RKO (cell line): ENCODE measurements at regions not wholly inside any gene's neighbourhood (a gene's known extent, or its start where the extent isn't known, plus 50 kb on each side); places are given as distances from the start of the nearest gene placed in this dataset.
"Not testable (repeated sequence)": the region's sequence is repeated elsewhere in the genome, so short reads cannot be mapped to it uniquely, and the experiment has no call there.

Experiments used
- DNase-seq: peaks from one replicate; pipeline ENCODE4 v3.0.0-alpha.2; 2016; ENCODE audit warnings: low spot score

DNA sequence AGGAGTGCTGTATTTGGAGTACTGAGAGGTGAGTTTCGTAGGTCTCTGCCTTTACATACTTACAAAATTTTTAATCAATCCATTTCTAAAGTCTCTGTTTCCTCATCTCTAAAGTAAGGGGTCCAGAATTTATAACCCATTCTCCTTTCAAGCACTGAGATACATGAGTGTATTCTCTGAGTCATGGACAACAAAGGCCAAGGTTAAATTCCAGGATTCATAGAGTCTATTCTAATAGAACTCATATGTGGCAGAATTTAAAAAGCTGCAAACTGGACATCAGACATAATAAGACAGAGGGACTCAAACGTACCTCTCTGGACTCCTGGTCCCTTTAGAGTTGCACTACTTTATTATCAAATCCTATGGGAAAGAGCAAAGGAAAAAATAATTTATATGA, 112.5 kb upstream of the SLIT3 start:
- no peak for DNase-seq

DNA sequence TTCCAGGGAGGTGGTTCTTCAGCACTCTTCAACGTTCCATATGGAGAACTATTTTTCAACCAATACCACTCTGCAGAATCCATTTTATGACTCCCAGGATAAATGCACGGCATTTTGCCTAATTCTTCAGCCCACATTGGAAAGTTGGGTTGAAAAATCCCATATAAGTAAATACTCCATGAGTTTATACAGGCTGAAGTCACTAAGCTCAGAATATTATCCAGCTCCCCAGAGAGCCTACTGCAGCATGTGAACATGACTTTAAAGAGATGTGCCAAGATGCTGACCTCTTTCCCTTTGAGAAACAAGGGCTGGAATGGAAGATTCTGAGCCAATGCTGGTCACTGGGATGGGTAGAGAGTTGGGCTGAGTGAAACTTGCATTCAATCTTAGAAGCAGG, 111.9 kb upstream of the SLIT3 start:
- no peak for DNase-seq

DNA sequence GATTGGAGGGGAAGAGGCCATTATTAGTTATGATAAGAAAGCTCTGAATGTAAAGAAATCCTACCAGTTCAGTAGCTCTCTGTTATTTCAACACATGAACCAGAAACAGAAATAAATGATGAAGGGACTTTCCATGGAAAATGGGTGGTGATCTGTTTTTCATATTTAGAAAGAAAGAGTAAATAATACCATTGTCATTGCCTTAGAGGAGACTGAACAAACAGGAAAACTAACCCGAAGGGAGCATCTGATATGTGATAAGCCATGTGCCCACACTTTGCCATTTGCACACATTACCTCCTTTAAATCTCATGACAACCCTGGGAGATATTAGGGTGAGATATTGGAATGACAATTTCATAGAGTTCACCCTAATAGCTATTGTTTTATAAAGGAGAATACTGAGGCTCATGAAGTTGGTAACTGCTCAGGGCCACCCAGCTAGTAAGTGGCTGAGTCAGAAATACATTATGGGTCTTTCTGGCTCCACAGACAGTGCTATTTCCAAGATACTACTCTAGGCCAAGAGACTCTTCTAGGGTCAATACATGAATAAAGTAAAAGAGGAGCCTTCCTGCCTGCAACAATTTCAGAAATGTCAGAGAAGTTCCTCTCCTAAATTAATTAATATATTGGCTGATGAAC, 111.0 kb upstream of the SLIT3 start:
- no peak for DNase-seq

DNA sequence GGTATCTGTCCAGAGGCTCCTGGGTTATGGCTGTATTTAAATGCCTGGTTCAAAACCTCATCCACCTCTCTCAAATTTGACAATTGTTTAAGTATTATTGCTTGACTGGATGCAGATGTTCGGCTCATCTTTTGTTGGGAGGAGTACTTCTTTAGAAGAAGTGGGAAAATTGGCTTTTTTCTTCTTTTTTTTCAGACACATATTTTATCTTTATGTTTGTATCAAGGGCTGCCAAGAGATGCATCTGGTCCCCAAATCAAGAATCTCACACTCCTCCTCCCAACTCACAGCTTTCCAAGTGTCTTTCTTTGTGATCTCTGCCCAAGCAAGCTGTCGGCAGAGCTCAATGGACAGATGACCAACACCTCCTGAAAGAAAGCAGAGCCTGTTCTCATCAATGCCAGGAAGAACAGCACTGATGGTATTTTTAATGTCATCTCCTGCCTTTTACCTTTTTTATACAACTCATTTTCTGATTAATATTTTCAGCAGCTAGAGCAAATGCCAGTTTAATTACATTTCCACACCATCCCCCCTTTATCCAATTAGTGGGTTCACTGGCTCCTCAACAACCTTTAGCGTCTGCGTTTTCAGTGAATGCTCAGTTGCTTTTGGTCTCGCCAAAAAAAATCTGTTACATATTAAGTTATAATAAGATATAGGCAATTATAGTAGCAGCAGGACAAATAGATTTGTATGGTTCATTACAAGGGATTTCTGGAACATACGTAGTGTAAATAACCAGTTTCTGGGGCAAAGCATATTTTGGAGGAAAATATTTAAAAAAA, 110.3 kb upstream of the SLIT3 start:
- no peak for DNase-seq

DNA sequence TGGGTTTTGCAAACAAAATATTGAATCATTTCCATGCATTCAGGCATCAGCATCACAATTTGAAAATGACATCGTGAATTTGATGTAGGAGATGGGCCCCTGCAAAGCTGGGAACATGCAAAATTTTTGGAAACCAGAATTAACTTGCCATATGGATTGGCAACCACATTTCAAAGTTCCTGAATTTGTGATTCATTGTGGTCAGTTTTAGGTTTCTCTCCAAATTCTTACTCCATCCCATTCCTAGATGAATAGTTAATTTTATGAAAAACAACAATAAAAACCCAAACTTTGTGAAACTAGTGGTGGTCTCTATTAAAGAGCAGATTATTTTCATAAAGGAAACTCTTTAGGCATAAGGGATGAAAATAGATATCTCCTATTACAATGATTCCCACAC, 107.8 kb upstream of the SLIT3 start:
- no peak for DNase-seq

DNA sequence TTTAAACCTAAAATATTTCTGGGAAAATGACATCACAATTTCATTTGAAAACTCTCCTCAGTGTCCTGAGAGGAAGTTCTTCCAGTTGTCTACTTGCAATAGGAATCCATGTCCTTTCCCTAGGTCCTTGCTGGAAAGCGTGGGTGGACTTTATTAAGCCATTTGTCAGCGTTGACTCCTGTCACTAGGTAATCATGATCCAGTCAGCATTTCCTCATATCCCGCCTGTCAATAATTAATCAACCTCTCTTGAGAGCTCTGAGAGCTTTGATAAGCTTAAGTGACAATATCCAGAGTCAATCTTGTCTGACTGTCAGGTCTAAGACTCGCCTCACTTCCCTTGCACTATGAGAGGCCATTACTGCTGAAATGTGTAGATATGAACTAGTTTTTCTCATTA, 107.2 kb upstream of the SLIT3 start:
- peak; percentile 1 for DNase-seq

DNA sequence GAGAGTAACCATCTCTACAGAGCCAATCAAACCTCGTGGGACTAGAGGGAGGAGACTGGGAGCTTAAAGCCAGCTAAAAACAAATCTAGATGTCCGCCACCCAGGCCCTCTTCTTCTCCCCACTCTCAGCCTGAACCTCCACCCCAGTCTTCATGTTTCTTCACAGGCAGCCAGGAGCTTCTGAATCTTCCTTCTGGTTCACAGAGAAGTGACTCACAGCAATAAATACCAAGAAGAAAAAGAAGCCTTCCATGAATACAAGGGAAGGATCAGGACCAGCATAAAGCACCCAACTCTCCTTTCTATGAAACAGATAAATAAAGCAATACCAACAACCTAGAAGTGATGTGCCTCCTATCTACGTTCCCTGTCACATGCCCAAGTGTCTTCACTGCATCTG, 103.3 kb upstream of the SLIT3 start:
- DNase-seq, result no peak

DNA sequence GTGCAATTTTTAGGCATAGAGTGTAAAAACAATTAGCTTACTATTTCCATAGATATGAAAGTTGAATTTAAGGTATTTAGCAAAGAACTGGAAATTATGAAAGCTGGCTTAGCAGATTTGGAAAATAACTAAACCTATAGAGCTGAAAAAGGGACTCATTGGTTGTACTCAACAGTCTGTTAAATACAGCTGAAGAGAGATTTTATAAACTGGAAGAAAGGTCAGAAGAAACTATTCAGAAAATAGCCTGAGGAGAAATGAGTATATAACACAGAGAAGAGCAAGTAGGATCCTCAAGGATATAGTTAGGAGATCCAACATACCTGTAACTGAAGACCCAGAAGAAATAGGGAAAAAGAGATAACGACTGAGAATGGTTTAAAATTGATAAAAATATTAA, 97.6 kb upstream of the SLIT3 start:
- DNase-seq, result no peak

DNA sequence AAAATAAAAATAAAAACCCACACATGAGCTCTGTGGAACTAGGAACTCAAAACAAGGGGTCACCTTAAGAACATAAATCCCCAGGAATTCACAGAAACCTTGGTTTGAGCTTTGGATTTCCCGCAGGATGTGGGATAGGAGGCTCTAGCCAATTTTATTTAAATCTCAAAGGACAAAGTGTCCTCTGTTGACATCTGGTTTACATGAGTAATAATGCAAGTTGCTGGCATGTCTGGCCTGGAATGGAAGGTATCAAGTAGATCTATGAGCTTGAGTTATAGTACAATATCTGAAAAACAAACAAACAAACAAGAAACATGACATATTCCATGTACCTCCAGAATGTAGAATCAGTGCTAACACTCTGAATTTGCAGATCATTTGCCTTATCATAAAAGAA, 94.2 kb upstream of the SLIT3 start:
- DNase-seq, result no peak

DNA sequence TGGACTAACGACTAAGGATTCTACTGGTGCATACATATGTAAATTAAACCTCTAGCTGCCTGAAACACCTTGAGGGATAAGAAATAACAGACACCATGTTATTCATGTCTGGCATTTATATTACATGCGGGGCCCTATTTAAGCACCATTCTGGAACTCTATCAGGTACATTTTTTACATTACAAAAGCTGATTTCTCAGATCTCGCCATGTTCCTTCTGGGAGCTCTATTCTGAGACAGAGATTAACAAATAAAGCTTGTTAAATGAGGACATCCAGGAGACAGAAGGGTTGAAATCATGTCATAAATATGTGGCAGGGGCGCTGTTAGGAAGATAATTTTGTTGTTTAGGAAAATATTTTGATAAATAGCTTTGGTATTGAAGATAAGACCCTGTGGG, 93.4 kb upstream of the SLIT3 start:
- DNase-seq, result no peak

DNA sequence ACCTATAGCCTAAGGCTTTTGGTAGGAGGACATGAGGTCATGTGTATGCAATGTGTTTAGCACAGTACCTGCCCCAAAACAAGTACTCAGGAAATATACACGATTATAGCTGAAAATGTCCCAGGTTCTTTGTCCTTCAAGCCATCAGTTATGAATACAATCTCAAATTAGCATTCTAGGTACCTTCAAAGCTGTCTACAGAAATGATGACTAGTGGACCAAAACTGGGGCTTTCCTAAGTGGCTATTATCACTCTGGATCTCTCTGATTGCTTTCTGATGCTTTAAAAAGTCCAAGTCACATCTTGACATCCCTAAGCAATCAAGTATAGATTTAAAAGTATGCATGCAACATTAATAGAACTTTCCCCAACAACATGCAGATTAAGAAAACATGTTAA, 93.0 kb upstream of the SLIT3 start:
- no peak for DNase-seq

DNA sequence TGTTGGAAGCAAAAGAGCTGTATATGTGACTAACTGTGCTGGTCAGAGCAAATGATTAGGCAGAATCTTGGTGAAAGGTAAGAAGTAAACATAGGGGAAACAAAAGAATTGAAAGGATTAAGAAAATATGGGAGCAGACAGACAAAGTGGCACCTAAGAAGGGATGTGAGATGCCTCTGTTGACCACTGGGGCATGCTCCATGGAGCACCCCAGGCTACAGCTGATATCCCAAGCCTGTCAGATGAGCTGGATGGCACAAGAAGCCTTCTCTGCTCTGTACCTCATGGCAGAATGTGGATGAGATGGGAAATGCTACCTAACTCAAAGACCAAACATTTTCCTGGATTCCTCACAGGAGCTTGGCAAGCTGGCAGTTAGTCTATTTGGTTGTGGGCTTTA, 89.3 kb upstream of the SLIT3 start:
- no peak for DNase-seq

DNA sequence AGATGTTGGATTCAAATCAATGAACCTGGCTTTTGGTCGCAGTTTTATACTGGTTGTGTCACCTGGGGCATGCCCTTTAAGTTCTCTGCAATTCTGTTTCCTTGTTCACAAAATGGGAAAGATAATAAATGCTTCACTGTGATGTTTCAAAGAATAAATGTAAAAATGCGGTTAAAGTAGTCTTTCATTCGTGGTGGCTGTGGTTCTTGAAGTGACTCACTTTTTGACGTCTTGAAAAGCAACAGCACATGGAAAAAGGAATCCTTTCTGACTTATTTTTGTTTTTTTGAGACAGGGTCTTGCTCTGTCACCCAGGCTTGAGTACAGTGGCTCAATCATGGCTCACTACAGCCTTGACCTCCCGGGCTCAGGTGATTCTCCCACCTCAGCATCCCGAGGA, 88.4 kb upstream of the SLIT3 start:
- DNase-seq, result no peak

DNA sequence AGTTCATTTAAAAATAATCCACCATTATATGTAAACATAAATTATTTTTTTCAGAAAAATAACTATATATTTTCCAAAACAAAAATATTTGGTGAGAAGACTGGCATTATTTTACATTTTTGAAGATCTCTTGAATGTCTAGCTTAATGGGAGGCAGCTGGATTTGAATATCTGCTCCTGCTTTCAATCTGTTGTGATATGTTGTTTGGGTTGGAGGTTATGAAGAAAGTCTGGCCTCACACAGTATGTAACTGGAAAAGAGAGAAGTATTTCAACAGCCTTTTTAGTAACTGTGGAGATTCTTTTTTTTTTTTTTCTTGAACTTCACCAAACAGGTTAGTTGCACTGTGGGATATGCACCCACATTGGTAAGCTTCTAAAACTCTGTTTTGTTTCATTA, 84.7 kb upstream of the SLIT3 start:
- no peak for DNase-seq

DNA sequence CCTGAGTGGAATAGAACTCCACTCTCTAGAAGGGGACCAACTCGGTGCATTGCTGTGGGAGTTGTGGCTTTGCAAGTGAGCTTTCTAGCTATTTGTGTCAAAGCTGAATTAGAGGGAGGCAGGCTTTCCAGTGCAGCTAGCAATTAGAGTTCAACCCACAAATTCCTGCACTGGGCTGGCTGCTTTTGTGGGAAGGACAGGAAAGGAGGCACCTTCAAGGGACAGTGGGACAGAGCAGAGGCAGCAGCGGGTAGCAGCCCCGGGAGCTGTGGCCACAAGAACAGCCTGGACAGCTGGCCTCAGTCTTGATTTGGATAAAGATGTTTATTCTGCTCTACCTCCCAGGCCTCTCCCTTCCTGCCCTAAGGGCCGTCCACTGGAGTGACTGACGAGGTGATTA, 83.7 kb upstream of the SLIT3 start:
- no peak for DNase-seq

DNA sequence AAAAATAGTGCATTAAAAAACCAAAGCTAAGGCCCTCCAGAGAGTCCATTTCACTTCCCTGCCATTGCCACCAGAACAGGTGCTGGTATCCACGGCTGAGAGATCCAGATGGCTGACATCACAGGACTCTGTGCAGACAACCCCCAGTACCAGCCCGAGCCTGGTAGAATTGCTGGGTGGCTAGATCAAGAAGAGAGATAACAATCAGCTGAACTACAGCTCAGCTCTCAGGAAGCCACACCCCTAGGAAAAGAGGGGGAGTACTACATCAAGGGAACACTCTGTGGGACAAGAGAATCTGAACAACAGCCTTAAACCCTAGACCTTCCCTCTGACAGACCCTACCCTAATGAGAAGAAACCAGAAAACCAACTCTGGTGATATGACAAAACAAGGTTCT, 73.8 kb upstream of the SLIT3 start:
- DNase-seq, result no peak

DNA sequence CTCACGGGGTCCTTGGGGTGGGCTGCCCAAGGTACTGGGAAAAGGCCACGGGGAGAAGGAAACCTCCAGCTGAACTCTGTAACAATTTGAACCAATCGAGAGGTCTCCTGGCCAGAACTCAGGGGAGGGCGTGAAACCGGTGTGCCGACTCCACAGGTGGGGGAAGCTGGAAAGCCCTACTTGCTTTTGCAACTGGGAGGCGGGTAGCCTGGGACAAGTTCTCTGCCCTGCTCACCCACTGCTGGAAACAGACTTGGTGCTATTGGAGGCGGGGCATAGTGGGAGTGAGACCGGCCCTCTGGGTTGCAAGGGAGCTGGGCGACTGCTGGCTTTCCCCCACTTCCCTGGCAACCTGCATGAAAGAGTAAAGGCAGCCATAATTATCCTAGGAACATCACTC, 73.2 kb upstream of the SLIT3 start:
- no peak for DNase-seq

DNA sequence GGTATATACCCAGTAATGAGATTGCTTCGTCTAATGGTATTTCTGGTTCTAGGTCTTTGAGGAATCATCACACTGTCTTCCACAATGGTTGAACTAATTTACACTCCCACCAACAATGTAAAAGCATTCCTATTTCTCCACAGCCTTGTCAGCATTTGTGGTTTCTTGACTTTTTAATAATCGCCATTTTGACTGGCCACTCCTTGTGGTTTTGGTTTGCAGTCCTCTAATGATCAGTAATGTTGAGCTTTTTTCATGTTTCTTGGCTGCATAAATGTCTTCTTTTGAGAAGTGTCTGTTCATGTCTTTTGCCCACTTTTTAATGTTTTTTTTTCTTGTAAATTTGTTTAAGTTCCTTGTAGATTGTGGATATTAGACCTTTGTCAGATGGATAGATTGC, 70.9 kb upstream of the SLIT3 start:
- not testable (repeated sequence) for DNase-seq

DNA sequence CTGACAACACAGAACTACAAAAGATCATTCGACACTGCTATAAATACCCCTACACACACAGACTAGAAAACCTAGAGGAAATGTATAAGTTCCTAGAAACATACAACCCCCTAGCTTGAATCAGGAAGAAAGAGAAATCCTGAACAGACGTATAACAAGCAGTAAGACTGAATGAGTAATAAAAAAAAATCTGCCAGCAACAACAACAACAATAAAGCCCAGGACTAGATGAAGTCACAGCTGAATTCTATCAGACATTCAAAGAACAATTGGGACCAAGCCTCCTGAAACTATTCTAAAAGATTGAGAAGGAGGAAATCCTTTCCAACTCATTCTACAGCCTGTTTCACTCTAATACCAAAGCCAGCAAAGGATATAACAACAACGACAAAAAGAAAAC, 68.2 kb upstream of the SLIT3 start:
- no peak for DNase-seq

DNA sequence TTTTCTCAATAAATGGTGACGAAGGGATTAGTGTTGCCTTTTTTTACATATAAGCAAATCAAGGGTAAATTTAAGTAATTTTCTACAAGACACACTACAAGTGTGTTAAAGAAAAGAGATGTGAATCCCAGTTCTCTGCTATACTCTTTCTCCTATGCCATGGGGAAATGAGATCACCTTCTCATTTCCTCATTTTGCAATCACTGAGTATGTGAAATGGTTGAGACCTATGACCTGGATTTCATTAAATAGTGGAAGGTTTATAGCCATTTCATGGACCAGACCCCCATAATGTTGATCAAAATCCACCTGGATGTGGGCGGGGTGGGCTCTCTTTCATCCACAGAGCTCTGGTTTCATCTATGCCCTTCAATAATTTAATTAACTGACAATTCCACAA, 66.9 kb upstream of the SLIT3 start:
- DNase-seq, result no peak

DNA sequence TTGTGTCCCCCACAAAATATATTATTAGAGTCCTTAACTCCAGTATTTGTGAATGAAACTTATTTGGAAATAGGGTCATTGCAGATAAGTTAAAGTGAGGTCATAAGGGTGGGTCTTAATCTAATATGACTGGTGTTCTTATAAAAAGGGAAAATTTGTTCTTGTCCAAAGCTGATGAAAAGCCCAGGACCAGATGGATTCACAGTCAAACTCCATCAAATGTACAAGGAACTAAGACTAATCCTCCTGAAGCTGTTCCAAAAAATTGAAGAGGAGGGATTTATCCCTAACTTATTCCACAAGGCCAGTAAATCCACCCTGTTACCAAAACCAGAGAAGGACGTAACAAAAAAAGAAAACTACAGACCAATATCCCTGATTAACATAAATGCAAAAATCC, 56.4 kb upstream of the SLIT3 start:
- no peak for DNase-seq

DNA sequence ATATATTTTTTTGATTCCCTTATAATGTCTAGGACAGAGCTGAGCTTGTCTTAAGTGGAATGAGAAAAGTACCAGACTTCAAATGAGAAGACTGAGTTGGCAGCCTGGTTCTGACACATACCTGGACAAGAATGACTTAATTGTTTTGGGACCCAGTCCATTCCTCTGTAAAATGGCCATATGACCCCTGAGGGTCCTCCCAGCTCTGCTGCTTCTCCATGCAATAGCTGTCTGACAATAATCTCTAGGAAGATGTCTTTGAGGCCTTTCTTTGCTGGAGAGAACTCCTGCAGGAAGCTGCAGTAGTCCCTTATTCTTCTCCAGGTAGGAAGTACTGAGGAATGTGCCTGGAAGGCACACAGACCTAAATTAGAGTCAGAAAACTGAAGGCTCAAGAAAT, 55.9 kb upstream of the SLIT3 start:
- no peak for DNase-seq

DNA sequence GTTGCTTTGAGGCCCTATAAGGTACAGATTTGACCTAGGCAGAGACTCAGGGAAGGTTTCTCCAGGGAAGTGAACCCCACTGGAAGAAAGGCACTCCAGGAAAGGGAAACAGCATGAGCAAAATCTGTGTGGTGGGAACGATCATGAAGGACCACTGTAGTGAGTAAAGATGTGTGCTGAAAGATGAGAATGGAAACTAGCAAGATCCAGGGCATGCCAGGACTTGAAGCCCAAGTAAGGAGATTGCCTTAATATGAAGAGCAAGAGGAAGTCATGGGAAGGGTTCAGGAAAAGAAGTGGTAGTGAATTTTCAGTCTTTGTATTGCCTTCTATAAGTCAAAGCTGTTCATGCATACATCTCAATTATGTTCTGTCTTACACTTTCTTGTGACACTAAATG, 55.2 kb upstream of the SLIT3 start:
- no peak for DNase-seq

DNA sequence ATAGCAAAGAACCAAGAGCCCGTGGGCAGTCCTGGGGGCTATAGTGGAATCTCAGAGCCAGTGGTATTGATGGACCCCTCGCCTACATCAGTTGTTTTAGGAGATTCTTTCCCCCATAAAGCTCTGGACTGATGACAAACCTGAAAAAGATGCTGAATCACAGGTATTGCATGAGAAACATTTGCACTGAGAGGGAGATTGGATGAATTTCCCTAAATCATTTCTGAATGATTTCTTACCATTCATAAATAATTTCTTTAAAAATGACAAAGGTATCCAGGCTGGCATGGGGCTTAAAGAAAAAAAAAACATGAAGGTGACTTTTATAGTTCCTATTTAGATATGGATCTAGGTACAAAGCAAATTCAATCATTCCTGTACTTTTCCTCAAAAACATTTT, 54.0 kb upstream of the SLIT3 start:
- no peak for DNase-seq
